ENCODE measurements at regions not wholly inside any gene's neighbourhood (a gene's known extent, or its start where the extent isn't known, plus 50 kb on each side); places are given as distances from the start of the nearest gene placed in this dataset.

DNA sequence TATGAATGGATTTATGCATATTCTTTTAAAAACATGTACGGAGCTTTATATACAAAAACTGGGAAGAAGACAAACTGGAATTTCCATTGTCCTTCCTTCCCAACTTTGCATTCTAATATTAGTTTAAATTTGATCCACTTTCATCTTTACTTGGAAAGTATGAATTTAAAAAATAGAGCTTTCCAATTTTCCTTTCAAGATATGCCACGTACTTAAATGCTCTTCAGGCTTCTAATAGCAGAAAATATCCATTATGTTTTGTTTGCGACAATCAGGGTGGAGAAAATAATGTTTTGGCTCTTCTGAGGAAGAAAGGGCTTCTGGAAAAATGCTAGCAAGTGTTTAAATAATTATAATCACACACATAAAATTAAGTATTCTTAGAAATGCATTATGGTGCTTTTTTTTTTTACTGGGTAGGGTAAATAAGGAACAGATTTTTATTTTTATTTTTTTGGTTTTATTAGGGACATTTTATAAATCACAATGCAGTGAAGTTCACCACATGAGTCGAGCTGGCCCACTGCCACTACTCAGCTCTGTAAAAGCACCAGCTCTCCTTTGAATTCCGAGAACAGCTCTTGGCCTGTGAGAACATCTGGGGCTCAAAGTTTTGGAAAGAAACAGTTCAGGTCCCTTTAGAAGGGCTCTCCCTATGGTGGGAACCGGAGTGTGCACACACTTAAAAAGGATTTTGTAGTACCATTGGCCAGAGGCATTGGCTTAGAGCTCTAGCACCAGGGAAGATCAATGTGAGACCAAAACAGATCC lies 287.4 kb upstream of the LYPLAL1 start:
- Histone ChIP-seq H3K4me1 (ENCODE audit: control insufficient read depth in 1 of 2, insufficient read depth in 2 of 2, low read length in 2 of 2) (peaks cover 0 to 25% of the 10 kb centered on the region in 2 donors), H3K4me3 (ENCODE audit: low read depth in 1 of 2, low read length in 2 of 2) (no peak overlapping the region), H3K9me3 (ENCODE audit: control insufficient read depth in 1 of 2, low read length in 2 of 2) (no peaks in the 10 kb centered on the region), H3K27me3 (ENCODE audit: low read depth, low read length) (no peaks in the 10 kb centered on the region), H3K27ac (ENCODE audit: low read length) (no peak overlapping the region), H3K36me3 (ENCODE audit: control insufficient read depth in 1 of 2, insufficient read depth in 2 of 2, low read length in 2 of 2) (no peaks in the 10 kb centered on the region)

DNA sequence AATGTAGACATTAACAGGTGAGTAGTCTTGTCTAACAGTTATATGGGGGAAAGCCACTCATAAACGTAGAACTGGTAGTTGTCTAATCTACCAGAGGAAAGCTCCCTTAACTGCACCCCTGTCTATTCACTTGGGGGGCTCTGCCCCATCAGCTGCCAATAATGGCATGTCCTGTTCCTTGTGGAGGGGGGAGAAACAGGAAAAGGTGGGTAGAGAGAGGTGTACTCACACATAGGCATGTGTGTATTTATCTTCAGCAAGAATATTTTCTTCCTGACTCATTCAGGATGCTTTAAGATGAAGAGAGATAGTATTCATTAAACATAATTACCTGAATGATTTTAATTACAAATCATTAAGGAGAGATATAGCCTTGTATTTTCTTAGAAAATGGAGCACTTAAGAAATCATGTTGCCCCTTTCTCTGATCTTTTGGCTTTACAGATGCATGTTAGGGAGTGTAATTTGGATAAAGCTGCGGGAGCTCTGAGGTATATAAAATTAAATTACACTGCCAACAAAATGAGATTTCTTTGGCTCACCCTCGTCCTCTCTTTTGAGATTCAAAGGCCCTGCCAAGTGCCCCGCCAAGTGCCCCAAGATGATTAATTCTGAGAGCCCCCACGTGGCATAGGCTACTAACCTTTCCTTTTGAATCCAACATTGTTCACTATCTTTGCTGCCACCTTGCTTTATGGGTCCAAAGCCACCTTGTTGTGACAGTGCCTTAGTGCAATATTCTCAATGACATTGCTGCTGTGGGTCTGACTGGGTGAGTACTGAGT lies 286.3 kb upstream of the LYPLAL1 start:
- no peak overlapping the region for H3K4me3 ChIP-seq (ENCODE audit: low read depth in 1 of 2, low read length in 2 of 2)
- H3K4me1 ChIP-seq (ENCODE audit: control insufficient read depth in 1 of 2, insufficient read depth in 2 of 2, low read length in 2 of 2) = peaks cover 0 to 30% of the 10 kb centered on the region in 2 donors
- H3K36me3 ChIP-seq (ENCODE audit: control insufficient read depth in 1 of 2, insufficient read depth in 2 of 2, low read length in 2 of 2) = no peaks in the 10 kb centered on the region
- no peak overlapping the region for H3K27ac ChIP-seq (ENCODE audit: low read length)
- H3K9me3 ChIP-seq (ENCODE audit: control insufficient read depth in 1 of 2, low read length in 2 of 2) = no peaks in the 10 kb centered on the region
- H3K27me3 ChIP-seq (ENCODE audit: low read depth, low read length) = no peaks in the 10 kb centered on the region

DNA sequence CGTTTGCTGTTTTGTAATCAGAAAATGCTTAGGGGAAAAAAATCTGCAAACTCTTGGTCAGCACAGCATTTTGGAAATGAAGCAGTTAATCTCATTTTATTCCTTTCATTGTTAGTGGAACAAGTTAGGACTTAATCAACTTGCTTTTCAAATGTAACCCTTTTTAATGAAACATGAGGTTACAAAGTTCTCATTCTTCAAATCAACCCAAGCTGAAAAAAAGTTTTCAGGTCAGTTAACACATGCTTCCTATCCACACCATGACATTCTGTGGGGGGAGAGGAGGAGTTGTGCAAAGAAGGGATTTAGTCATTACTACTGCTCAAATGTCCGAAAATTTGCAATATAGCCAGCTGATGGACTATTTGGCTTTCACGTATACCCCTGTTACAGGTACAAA lies 283.2 kb upstream of the LYPLAL1 start:
- H3K9me3 ChIP-seq (ENCODE audit: control insufficient read depth in 1 of 2, low read length in 2 of 2) = no peaks in the 10 kb centered on the region
- peaks cover 0 to 32% of the 10 kb centered on the region in 2 donors for H3K4me1 ChIP-seq (ENCODE audit: control insufficient read depth in 1 of 2, insufficient read depth in 2 of 2, low read length in 2 of 2)
- no peaks in the 10 kb centered on the region for H3K27me3 ChIP-seq (ENCODE audit: low read depth, low read length)
- no peaks in the 10 kb centered on the region for H3K36me3 ChIP-seq (ENCODE audit: control insufficient read depth in 1 of 2, insufficient read depth in 2 of 2, low read length in 2 of 2)
- no peak overlapping the region for H3K27ac ChIP-seq (ENCODE audit: low read length)
- no peak overlapping the region for H3K4me3 ChIP-seq (ENCODE audit: low read depth in 1 of 2, low read length in 2 of 2)

DNA sequence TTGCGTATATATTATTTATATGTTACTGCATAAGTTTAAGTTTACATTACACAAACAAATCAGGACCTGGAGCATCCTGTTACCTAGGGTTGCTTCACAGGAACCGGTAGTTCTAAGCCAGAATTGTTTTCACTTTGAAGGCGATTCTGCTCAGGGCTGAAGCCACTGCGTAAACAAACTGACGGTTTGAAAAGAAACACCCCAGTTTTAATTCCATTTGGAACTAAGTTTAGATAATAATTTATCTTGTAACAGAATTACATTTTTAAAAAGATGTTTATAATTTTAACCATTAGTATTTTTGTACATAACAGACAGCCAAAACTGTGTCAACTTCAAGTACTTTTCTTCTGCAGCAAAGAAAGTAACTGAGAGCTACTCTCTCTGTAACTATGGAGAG lies 282.1 kb upstream of the LYPLAL1 start:
- H3K9me3 ChIP-seq (ENCODE audit: control insufficient read depth in 1 of 2, low read length in 2 of 2) = no peaks in the 10 kb centered on the region
- no peak overlapping the region for H3K27ac ChIP-seq (ENCODE audit: low read length)
- H3K27me3 ChIP-seq (ENCODE audit: low read depth, low read length) = no peaks in the 10 kb centered on the region
- H3K4me1 ChIP-seq (ENCODE audit: control insufficient read depth in 1 of 2, insufficient read depth in 2 of 2, low read length in 2 of 2) = peaks cover 0 to 23% of the 10 kb centered on the region in 2 donors
- H3K4me3 ChIP-seq (ENCODE audit: low read depth in 1 of 2, low read length in 2 of 2) = no peak overlapping the region
- no peaks in the 10 kb centered on the region for H3K36me3 ChIP-seq (ENCODE audit: control insufficient read depth in 1 of 2, insufficient read depth in 2 of 2, low read length in 2 of 2)

DNA sequence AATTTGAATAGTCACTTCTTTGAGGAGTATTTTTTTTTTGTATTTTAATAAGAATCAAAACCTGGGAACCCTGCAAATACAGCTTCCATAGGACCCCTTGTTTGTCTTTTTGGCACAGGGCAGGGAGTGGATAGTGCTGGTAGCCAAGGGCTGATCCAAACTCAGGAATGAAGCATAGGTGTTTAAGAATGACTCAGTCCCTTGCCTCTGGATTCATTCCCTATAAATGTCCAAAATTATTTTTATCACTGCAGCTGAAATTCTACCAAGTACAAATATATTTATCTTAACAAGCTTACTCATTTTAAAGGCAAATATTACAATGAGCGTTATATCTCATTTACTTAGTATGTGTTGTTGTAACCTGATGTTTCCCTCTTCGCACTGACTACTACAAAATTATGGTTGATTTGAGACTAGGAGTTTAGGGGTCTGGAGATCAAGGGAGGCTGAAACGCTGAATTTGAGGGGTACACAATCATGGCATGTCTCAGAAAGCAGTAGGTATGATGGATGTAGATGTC lies 278.6 kb upstream of the LYPLAL1 start:
- peaks cover 0 to 18% of the 10 kb centered on the region in 2 donors for H3K4me1 ChIP-seq (ENCODE audit: control insufficient read depth in 1 of 2, insufficient read depth in 2 of 2, low read length in 2 of 2)
- H3K36me3 ChIP-seq (ENCODE audit: control insufficient read depth in 1 of 2, insufficient read depth in 2 of 2, low read length in 2 of 2) = no peaks in the 10 kb centered on the region
- H3K9me3 ChIP-seq (ENCODE audit: control insufficient read depth in 1 of 2, low read length in 2 of 2) = no peaks in the 10 kb centered on the region
- no peaks in the 10 kb centered on the region for H3K27me3 ChIP-seq (ENCODE audit: low read depth, low read length)
- no peak overlapping the region for H3K4me3 ChIP-seq (ENCODE audit: low read depth in 1 of 2, low read length in 2 of 2)
- H3K27ac ChIP-seq (ENCODE audit: low read length) = no peak overlapping the region

DNA sequence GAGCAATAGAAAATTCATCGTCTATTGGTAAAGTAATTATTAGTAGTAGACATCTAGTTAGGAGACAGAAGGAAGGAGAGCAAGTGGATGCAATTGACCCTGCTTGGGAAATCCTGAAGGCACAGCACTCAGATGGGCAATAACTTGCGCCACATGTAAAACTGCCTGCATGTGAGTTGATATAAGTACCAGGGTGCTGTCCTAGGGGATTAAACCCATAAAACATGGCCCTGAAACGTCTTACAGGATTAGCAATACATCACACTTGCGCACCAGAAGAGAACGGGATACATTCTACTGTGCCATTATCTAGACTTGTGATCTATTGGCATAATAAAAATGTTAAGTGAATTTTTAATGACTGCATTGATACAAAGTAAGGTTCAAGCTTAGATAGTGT lies 277.5 kb upstream of the LYPLAL1 start:
- no peak overlapping the region for H3K4me3 ChIP-seq (ENCODE audit: low read depth in 1 of 2, low read length in 2 of 2)
- no peaks in the 10 kb centered on the region for H3K9me3 ChIP-seq (ENCODE audit: control insufficient read depth in 1 of 2, low read length in 2 of 2)
- H3K27me3 ChIP-seq (ENCODE audit: low read depth, low read length) = no peaks in the 10 kb centered on the region
- H3K36me3 ChIP-seq (ENCODE audit: control insufficient read depth in 1 of 2, insufficient read depth in 2 of 2, low read length in 2 of 2) = no peaks in the 10 kb centered on the region
- H3K27ac ChIP-seq (ENCODE audit: low read length) = no peak overlapping the region
- H3K4me1 ChIP-seq (ENCODE audit: control insufficient read depth in 1 of 2, insufficient read depth in 2 of 2, low read length in 2 of 2) = peaks cover 0 to 8% of the 10 kb centered on the region in 2 donors

DNA sequence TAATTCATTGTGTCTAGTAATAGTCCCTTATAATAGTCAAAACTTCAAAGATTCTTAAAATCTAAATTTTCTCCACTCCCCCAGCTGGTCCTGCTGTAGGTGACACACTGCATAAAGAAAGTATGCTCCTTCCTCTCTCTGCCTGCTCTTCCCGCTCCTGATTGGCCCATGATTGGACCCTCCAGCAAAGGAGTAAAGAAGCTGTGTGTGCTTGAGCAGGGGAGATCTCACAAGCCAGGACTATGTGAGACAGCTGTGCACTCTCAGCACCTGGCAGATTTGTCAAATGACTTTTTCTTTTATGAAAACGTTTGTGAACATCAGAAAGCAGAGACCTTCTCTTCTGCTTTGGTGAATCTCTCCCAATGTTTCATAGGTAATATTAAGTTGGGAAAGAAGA lies 274.8 kb upstream of the LYPLAL1 start:
- Histone ChIP-seq H3K4me1 (ENCODE audit: control insufficient read depth in 1 of 2, insufficient read depth in 2 of 2, low read length in 2 of 2) (no peaks in the 10 kb centered on the region), H3K27me3 (ENCODE audit: low read depth, low read length) (no peaks in the 10 kb centered on the region), H3K36me3 (ENCODE audit: control insufficient read depth in 1 of 2, insufficient read depth in 2 of 2, low read length in 2 of 2) (no peaks in the 10 kb centered on the region), H3K9me3 (ENCODE audit: control insufficient read depth in 1 of 2, low read length in 2 of 2) (no peaks in the 10 kb centered on the region), H3K4me3 (ENCODE audit: low read depth in 1 of 2, low read length in 2 of 2) (no peak overlapping the region), H3K27ac (ENCODE audit: low read length) (no peak overlapping the region)

DNA sequence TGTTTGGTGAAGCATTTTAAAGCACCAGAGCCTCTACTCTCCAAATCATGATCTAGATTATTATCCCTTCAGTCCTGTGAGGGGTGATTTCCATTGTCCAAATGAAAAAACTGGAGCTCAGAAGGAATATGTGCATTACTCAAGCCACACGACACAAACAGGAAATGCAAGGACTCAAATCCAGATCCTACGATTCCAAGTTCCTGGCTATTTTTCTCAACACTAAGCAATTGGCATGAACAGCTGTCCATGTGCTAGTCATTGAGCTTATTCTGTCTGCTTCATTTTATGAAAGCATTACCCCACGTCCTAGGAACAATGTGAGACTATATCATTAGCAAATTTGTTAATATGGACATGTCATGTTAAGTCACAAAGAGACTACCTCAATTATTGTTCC lies 273.1 kb upstream of the LYPLAL1 start:
- no peak overlapping the region for H3K4me3 ChIP-seq (ENCODE audit: low read depth in 1 of 2, low read length in 2 of 2)
- H3K9me3 ChIP-seq (ENCODE audit: control insufficient read depth in 1 of 2, low read length in 2 of 2) = no peaks in the 10 kb centered on the region
- no peaks in the 10 kb centered on the region for H3K36me3 ChIP-seq (ENCODE audit: control insufficient read depth in 1 of 2, insufficient read depth in 2 of 2, low read length in 2 of 2)
- no peaks in the 10 kb centered on the region for H3K4me1 ChIP-seq (ENCODE audit: control insufficient read depth in 1 of 2, insufficient read depth in 2 of 2, low read length in 2 of 2)
- H3K27me3 ChIP-seq (ENCODE audit: low read depth, low read length) = no peaks in the 10 kb centered on the region
- H3K27ac ChIP-seq (ENCODE audit: low read length) = no peak overlapping the region

DNA sequence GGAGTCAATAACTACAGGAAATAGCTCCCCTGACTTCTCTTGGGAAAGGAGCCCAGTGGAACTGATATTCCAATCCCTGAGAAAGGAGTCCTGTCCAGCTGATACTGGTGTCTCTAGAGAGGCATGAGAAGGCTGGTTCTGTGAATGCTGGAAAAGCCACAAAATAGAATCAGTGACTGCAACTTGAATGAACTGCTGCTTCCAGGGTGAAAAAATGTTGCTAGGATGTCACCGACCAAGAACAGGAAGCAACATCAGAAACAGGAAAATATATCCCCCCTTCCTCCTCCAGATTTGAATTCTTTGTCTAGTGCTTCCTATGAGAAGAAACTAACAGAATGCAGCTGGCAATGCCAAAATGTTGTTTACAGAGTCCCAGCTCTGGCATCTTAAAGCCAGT lies 269.3 kb upstream of the LYPLAL1 start:
- H3K4me3 ChIP-seq (ENCODE audit: low read depth in 1 of 2, low read length in 2 of 2) = no peak overlapping the region
- no peaks in the 10 kb centered on the region for H3K4me1 ChIP-seq (ENCODE audit: control insufficient read depth in 1 of 2, insufficient read depth in 2 of 2, low read length in 2 of 2)
- H3K27me3 ChIP-seq (ENCODE audit: low read depth, low read length) = no peaks in the 10 kb centered on the region
- no peak overlapping the region for H3K27ac ChIP-seq (ENCODE audit: low read length)
- no peaks in the 10 kb centered on the region for H3K36me3 ChIP-seq (ENCODE audit: control insufficient read depth in 1 of 2, insufficient read depth in 2 of 2, low read length in 2 of 2)
- no peaks in the 10 kb centered on the region for H3K9me3 ChIP-seq (ENCODE audit: control insufficient read depth in 1 of 2, low read length in 2 of 2)

DNA sequence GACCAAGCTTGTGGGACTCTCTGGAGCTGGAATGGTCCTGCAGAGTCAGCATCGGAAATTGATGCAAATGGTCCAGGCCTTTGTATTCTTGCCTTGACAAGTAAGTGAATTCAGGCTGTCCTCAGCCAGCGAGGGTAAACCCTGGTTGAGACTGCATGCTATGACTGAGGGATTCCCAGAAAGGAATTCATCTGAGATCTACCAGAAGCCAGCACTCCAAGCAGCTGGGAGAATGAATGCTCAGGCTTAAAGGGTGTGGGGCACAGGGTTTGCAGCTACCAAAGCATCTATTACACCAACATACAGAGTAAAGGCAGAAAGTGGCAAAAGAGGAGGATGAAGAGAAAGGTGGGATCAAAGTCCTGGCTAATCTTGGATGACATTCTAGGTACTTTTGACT lies 257.0 kb upstream of the LYPLAL1 start:
- Histone ChIP-seq H3K27me3 (ENCODE audit: low read depth, low read length) (no peaks in the 10 kb centered on the region), H3K27ac (ENCODE audit: low read length) (no peak overlapping the region), H3K4me1 (ENCODE audit: control insufficient read depth in 1 of 2, insufficient read depth in 2 of 2, low read length in 2 of 2) (no peaks in the 10 kb centered on the region)

DNA sequence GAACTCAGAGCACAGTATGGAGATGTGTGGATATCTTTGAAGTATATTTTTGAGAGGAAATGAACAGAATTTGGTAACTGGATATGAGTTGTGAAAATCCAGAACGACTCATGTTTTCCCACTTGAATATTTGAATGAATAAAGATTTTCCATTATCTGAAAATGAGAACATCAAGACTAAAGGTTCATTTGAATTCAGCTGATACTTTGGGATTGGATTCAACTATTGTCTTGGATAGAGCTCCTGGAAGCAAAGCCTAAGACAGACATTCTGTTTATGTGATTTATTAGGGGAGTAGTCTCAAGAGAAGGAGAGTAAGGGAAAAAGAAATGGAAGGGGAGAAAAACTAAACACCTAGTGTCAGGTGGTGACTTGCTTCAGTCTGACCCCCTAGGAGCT lies 256.0 kb upstream of the LYPLAL1 start:
- Histone ChIP-seq H3K4me3 (ENCODE audit: low read depth in 1 of 2, low read length in 2 of 2) (no peak overlapping the region), H3K27ac (ENCODE audit: low read length) (no peak overlapping the region), H3K9me3 (ENCODE audit: control insufficient read depth in 1 of 2, low read length in 2 of 2) (no peaks in the 10 kb centered on the region), H3K4me1 (ENCODE audit: control insufficient read depth in 1 of 2, insufficient read depth in 2 of 2, low read length in 2 of 2) (no peaks in the 10 kb centered on the region), H3K36me3 (ENCODE audit: control insufficient read depth in 1 of 2, insufficient read depth in 2 of 2, low read length in 2 of 2) (no peaks in the 10 kb centered on the region), H3K27me3 (ENCODE audit: low read depth, low read length) (no peaks in the 10 kb centered on the region)

More for the DNA sequence above, 257.0 kb upstream of the LYPLAL1 start:
- Histone ChIP-seq H3K4me3 (ENCODE audit: low read depth in 1 of 2, low read length in 2 of 2) (no peak overlapping the region), H3K36me3 (ENCODE audit: control insufficient read depth in 1 of 2, insufficient read depth in 2 of 2, low read length in 2 of 2) (no peaks in the 10 kb centered on the region), H3K9me3 (ENCODE audit: control insufficient read depth in 1 of 2, low read length in 2 of 2) (no peaks in the 10 kb centered on the region)
